Activated CD4-positive, CD25-positive, alpha-beta regulatory T cell treated with anti-CD3 and anti-CD28 coated beads, Interleukin-2, amount 50 U/mL, for 24 hours (primary cell): ENCODE measurements at regions not wholly inside any gene's neighbourhood (a gene's known extent, or its start where the extent isn't known, plus 50 kb on each side); places are given as distances from the start of the nearest gene placed in this dataset.

ENCODE experiments used
- ATAC-seq, 2 donors: fragments of 150-1000 bp; cut with Tn5 transposase; one replicate each; pipeline ENCODE4 v1.10.0; 2021; ENCODE audit warnings: mild to moderate bottlenecking in 1 of 2, moderate library complexity in 1 of 2

DNA sequence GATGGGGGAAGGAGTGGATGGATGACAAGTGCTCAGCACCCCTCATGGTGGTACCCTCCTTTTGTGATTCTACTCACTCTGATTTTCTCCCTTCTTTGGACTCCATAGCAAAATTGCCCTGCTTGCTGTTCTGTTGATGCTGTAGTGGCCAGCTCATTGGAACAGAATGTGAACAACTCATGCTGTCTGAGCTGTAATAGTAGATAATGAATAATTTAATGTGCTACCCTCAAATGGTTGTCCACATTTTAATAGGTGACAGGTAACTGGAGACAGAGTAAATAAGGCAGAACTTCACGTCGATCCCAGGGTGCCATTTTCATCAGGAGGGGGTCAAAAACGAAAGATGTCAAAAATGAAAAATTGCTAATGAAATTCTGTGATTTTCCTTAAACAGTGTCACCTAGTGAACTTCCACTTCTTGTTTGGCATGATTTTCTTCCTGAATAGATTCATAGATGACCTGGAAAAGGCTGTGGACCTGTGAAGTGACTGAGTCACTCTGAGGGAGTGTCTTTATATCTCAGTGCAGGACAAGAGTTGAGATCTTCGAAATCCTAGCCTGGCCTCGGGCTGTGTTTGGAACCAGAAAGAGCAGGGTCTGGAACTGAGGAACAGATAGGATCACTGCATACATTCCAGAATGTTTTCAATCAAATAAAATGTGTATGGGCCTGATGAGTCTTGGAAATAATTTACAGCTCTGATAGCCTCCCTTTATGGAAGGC, 270.2 kb downstream of the PSAT1 start:
- no peak for ATAC-seq

DNA sequence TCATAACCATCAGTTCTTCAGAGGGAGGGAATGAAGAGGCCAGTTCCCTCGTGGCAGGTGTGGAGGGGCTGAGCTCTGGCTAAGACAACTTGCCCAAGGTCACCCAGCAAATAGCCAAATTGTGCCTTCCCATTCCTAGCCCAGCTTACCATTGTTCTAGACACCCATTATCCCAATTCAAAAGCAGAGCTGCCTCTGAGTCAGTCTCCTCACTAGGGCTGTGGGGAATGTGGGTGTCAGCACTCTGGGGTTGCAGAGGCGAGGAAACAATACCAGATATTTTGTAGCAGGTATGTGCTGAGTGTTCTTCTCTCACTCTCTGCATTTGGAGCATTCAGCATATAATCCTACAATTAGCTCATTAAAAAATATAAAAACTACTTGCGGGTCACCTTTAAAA, 270.8 kb downstream of the PSAT1 start:
- no peak for ATAC-seq

DNA sequence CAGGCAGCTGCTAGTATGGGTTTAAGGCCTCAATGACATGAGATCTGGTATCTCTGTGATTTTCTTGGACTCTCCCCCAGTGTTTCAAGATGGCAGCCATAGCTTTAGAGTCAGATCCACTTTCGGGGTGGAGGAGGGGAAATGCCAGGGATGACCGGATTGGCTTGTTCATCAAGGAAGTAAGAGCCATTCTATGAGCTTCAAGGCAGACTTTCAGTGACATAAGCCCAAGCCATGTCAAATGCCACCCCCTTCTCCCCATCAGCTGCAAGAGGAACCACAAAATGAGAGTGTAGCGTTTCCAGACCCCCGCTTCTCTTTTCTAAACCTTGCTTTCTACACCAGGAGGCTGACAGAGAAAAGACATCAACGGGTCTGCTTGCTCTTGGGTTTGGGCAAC, 271.8 kb downstream of the PSAT1 start:
- ATAC-seq: no peak

DNA sequence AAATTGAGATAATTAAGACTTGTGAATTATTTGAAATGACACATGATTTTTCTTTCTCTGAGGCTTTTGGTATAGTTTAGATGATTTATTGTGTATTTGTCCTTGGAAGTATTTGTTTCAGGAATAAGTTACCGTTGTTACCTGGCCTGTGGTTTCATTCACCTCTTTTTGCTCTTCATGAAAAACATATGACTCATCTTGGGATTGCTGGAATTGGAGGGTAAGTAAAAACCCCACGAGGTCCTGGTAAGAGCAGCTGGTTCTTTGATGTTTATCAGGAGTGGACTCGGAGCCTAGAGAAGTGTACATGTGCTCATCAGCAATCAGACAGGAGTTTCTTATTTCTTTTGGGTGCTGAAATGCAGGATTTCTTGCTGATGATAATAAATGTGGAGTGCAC, 275.3 kb downstream of the PSAT1 start:
- ATAC-seq: no peak

DNA sequence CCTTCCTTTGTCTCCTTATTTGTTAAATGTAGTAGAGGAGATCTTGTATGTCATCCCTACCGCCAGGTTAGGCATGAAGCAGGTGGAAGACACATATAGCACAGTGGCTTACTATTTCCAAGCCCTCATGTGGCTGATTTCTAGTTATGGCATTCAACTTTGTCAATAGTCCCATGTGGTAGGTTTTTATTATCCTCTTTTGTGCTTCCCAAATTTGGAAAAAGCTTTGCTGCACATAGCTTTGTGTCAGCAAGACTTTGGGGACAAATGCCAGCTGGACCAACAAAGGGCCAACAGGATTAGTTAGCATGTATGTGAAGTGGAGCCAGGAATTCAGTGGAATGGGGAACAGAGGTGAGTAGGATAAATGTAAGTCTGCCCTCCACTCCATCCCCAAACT, 276.3 kb downstream of the PSAT1 start:
- ATAC-seq: no peak

DNA sequence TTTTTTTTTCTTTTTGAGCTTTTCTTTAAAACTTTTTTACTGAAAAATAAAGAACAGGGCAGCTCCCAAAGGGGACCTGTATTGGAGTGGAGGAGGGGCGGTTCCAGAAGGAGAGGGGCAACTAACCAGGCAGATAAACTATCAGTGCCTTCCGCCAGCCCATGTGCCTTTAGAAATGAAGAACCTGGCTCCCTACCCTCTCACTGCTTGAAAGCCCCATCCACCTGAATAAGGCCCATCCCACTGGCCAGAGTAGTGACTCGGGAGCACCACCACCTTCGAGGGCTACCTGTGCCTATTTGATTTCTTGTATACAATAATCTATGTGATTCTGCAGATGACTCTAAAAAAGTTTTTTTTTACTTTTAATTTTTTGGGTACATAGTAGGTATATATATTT, 276.7 kb downstream of the PSAT1 start:
- no peak for ATAC-seq

DNA sequence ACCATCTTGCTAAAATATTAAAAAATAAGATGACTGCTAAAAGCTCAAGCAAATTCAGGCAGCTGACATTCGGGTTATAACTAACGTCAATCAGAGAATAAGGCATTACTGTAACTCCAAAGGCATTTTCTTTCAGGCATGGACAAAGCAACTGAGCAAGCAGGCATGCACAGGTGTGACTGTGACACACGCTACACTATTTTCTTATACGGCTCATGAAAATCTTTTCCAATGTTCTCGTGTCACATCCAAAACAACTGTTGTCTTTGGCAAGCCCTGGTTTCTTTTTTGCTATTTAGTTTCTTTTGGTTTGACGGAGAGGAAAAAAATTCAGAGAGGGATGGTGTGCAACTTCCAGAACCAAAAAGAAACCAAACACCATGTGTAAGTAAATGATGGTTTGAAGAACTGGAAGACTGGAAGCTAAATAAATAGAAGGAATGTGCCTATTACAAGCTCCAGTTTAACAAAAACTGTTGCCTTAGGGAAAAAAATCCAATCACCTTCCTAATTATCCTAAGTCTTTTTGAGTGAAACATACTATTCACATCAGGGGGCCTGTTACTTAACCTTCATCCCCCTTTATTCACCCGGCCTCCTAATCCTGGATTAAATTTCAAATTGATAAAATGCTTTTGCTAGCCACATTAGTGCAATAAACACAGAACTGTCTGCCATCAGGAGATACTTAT, 277.6 kb downstream of the PSAT1 start:
- ATAC-seq: no peak

DNA sequence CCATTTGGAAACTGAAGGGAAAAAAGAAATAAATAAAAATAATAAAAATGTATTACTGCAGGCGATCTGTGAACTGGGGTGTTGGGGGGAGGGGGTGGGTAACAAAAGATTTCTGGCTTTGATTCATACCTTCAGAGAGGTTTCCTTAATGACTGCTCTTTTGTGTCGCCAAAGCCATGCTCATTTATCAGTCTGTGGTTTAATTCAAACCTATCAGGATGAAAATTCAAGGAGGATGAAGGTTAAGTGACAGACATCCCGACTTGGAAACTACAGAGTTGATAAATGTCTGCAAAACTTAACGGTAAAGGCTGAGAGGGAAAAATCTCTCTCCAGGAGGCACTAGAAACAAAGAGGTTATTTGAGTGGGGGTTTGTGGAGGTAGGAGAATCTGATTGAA, 278.2 kb downstream of the PSAT1 start:
- no peak for ATAC-seq

DNA sequence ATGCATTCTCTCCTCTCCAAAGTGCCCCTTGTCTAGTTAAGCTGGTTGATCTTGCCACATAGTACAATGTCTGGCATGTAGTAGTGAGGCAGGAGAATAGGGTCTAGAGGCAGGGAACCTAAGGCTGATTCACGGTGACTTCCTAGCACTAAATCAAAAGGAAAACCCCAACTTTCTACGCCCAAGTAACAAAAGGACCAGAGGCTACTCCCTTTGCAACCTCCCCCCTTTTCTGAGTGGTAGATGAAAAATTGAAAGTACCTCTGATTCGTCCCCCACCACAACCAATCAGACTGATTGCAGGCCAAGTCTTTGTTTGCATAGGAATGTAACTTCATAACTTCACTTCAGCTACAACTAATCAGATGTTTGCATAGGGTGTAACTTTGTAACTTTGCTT, 278.8 kb downstream of the PSAT1 start:
- ATAC-seq: no peak

DNA sequence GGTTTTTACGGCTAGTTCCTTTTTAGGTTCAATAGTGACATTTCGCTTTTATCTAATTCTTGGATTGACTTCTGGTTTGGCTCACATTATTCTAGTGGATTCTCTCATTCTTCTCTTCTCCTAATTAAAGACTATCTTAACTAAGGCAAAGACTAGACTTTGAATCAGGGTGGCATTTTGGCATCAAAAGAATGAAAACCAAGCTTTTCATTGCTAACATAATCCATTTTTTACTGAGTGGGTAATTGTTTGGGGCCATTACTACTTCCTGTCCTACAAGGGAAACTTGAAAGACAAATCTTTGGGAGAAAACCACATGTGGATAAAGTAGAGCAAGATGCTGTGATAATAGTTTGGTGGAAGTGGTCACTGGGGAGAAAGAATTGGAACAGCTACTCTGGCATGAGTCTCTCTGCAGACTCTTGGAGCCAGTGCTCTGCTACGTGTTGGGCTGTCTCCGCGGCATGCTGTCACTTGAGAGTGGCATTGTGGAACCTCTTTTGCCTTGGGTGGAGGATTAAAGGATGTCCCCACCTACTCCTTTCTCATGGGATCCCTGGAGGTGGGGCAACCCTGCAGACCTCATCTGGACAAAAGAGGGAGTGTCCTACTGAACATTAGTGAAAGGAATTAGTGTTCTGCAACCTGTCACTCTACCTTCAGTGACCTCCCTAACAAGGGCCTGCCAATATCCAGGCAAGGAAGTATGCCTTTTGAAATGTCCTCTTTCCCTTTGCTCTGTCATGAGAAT, 280.4 kb downstream of the PSAT1 start:
- ATAC-seq: no peak

DNA sequence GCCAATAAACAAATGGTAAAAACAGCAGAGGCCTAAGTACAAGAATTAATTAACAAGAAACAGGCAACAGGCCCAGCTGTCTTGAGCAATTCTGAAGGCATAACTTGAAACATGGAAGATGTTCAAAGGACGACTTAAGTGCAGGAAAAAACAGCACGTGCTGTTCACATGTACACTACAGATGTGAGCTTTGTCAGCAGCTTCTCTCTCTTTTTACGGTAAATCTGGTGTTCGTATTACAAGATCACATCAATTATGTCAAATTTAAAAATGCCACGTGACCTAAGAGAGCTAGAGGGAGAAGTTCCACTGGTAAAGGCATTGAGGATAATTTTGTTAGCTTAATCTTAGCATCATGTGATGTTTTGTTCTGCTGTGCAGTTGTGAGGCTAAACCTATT, 281.1 kb downstream of the PSAT1 start:
- no peak for ATAC-seq

DNA sequence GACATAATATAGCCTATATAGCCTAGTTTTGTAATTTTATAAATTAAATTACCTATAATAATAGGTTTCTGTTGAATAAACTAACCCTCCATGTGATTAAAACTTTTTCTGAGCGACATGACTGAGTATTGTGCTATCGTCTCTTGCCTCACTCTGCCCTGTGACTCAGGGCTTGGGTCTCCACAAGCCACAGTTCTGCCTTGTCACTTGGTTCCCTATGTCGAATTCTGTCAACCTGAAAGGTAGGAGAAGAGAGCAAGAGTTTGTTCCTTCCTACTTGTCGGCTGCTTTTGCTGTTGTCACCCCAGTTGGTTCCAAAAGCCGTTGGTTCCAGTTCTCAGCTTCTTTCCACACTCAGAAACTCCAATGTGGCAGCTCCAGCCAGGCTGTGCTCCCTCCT, 285.9 kb downstream of the PSAT1 start:
- no peak for ATAC-seq

DNA sequence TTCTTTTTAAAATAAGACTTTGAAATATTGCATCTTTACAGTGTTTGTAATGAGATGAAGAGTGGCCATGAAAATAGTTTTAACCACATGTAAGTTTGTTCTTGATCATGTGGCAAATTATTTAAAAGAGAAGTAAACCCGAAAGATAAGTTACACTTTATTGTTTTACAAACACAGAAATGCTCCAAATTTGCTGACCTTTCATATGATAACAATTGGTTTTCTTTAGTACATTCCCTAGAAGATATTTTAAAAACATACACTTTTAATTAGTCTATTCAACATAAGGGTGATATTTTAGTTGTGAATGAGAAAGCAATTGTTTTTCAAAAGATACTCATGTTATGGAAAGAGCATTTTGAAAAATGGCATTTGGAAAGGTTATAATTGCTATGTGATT, 287.7 kb downstream of the PSAT1 start:
- ATAC-seq: no peak

DNA sequence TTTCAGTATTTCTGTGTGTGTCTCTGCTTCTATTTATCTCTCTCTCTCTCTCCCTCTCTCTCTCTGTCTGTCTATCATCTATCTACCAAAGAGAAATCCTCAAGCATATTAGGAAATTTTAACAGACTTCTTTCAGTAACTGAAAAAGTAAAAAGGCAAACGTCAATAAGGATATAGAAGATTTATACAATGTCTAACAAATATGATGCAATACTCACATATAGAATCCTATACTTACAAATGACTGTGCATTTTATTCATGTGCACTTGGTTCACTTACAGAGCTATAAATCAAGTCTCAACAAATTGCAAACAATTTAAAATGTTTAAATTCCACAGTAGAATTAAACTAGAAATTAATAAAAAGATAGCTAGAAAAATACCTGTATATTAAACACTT, 289.0 kb downstream of the PSAT1 start:
- no peak for ATAC-seq

DNA sequence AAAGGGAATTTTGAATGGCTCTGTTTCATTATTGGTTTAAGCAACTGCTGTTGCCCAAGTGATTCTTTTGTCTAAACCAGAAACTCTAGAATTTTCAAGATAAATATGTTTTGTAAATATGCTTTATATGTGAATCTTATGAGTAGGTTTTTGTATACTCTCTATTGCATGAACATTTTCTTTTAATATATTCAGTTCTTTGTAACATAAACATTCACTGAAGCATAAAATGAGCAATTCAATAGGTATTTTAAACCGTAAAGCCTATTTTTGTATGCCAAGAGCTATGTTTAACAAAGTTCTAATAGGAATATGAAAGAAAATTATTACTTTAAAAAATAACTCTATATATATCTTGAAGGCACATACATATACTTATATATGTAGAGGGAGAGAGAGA, 293.1 kb downstream of the PSAT1 start:
- no peak for ATAC-seq

DNA sequence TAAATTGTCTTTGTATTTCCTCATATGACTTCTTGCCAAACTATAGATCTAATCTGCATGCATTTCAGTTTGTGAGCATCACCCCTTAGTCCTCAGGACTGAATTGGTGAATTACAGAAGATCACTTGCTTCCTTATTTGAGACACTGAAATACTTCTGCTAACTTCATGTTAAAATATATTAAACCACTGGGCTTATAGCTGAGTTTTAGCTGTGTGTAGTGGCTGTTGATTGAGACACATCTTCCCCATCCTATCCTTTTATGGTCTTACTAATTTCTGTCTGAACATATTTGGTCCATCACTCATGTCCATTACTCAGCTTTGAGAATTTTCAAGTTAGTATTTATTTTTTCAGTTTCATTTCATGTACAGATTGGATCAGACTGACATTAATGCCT, 295.9 kb downstream of the PSAT1 start:
- no peak for ATAC-seq

DNA sequence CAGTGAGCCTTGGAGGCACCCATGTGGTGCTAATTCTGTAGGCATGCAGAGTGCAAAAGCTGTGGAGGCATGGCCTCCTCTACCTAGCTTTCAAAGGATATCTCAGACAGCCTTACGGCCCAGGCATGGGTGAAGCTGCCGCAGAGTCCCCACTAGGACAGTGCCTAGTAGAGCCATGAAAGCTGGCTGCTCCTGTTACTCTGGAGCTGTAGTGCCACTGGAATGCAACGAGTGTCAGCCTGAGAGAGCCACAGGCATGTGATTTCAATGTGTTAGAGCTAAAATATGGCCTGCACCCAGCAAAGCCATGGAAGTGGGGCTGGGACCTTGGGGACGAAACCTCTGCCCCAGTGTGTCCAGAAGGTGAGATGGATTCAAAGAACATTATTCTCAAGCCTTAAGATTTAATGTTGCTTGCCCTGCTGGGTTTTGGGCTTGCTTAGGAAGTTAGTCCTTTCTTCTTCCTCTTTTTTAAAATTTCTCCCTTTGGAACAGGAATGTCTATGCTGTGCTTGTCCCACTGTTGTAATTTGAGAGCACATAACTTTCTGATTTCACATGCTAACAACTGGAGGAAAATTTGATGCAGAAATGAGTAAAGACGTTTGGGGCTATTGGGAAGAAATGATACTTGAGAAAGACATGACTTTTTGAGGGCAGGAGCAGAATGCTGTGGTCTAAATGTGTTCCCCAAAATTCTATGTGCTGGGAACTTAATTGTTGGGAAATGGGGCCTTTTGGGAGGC, 298.4 kb downstream of the PSAT1 start:
- ATAC-seq: no peak

DNA sequence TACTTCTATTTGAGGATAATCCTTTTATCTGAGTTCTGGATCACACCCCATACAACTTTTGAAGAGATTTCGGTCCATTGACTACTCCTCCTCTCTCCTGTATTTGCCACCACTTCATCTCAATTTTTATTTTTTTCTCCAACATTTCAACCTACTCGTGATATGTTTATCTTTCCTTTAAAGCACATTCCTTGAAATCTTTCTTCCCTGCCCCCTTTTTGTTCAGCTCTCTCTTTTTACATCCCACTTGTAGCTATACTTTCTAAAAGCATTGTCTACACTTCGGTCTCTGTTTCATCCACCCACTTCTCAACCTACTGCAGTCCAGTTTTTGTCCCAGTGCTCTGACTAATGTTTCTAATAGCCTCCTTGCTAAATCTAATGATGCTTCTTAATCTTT, 299.4 kb downstream of the PSAT1 start:
- no peak for ATAC-seq

DNA sequence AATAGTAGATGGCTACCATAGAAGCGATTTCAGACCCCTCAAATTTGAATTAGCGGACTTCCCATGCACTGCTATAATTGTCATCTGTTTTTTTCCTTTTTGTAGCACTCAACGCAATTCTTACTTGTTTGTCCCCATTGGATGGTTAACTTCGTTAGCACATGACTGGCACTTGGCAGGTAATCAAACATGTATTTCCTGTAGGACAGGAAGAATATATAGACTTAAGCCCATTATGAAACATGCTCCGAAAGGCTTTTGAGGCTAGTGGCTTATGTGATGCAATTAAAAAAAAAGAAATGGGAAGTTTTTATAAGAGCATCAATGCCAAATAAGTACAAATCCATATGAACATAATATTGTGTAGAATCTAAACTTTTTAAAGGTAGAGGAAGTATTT, 301.2 kb downstream of the PSAT1 start:
- no peak for ATAC-seq

DNA sequence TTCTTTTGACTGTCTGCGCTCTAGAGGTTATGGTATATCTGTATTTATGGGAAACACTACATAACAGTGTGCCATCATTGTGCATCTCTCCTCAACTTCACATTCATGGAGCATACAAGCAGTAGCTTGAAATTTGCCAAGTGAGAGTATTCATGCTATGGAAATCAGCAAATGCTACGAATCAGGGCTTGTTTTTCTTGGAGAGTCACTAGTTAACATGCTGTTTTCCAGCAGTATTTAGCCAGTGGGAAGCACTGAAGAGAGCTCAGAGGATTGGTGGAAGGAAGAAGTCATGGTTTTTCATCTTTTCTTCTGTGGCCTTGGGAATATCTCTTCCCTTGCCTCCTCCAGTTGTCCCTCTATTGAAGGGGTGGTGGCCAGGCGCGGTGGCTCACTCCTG, 303.0 kb downstream of the PSAT1 start:
- no peak for ATAC-seq

DNA sequence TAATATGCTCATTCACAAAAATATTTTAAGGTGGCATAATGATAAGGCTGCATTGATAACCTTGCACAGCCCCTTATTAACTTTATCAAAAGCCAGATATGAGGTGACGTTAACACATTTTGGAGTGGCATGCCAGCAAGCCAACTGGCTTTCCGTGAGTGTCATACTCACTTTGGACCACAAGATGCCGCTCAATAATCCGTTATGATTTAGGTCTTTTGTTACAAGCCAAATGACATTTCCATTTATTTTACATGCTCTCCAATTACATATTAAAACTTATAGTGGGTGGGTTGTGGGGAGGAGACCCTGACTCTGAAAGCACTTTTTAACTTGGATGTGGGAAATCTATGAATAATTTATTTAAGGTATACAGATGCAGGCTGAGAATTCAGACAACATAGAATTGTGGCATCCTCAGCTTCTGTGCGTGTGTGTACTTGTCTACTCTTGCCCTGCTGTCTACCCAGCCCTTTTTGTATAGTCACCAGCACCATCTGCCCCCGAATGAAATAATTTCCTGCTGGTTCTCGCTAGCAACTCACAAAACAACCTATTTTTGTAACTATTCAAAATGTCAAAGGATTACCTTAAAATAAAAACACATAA, 305.1 kb downstream of the PSAT1 start:
- ATAC-seq: no peak

DNA sequence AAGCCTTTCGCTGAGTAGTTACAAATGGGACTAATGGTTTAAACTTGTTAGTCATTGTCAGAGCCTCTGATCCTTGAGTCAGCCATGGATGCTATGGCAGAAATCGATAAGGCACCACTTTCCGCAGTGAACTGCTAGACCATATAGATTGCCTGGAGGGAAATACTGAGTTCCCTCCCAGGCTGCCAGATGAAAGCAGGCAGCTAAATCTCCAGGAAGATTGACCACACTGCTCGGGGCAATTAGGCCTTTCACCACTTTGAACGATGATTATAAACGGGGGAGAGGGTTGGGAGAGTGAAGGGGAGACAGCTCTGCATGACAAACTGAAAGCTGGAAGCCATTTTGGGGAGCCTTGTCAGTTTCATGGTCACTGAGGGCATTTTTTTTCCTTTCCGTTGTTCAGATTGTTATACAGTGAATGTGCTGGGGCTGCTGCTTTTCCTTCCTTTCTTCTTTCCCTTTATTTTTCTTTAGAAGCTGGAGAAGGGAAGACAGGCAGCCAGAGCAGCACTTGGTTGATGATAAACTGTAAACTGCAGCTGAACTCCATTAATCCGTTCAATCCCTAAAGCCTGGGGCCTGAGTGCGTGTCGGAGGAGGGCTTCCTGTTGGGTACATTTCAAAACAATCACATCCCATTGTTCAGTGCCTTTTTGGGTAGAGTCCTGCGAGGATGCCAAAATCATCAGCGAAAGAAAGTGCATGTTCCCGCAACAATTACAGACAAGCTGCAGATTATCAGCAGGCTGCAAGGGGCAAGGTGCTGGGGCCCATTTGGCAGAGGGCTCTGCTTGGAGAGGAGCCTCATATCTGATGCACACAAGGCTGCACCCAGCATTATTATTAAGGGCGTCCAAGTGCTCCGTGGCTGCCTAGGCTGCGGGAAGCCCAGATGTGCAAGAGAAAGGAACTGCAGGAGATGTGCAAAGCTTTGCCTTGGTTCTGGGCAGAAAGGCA, 308.4 kb downstream of the PSAT1 start:
- ATAC-seq: no peak
